Naive B cell (primary cell): ENCODE measurements at regions not wholly inside any gene's neighbourhood (a gene's known extent, or its start where the extent isn't known, plus 50 kb on each side); places are given as distances from the start of the nearest gene placed in this dataset.
"Not testable (repeated sequence)": the region's sequence is repeated elsewhere in the genome, so short reads cannot be mapped to it uniquely, and the experiment has no call there.

Source experiments
- ATAC-seq, 2 donors: fragments of 150-1000 bp; cut with Tn5 transposase; 2 replicates each; pipeline ENCODE4 v1.10.0; 2021; ENCODE audit warnings: low read depth in 2 of 2, mild to moderate bottlenecking in 2 of 2, moderate library complexity in 2 of 2
- DNase-seq: peaks from one replicate; pipeline ENCODE4 v3.0.0; 2022
- H3K27ac Mint-ChIP-seq, 6 donors: one replicate each; pipeline ENCODE4 v1.8.0; 2020 to 2022; ENCODE audit warnings: mild to moderate bottlenecking in 6 of 6, mixed read lengths in 6 of 6, moderate library complexity in 5 of 6, inconsistent platforms in 2 of 6
- H3K27me3 Mint-ChIP-seq, 3 donors: one replicate each; pipeline ENCODE4 v1.8.0; 2021 to 2022; ENCODE audit warnings: mixed read lengths in 3 of 3, mild to moderate bottlenecking in 1 of 3
- H3K36me3 Mint-ChIP-seq, 2 donors: one replicate each; pipeline ENCODE4 v1.8.0; 2020 to 2022; ENCODE audit warnings: mixed read lengths in 2 of 2, inconsistent platforms in 1 of 2, mild to moderate bottlenecking in 1 of 2
- H3K4me1 Mint-ChIP-seq, 3 donors: one replicate each; pipeline ENCODE4 v1.8.0; 2020 to 2022; ENCODE audit warnings: mixed read lengths in 3 of 3, inconsistent platforms in 1 of 3, mild to moderate bottlenecking in 1 of 3, moderate library complexity in 1 of 3
- H3K4me3 Mint-ChIP-seq, 8 donors: one replicate each; pipeline ENCODE4 v1.8.0; 2020 to 2022; ENCODE audit warnings: mild to moderate bottlenecking in 8 of 8, mixed read lengths in 8 of 8, moderate library complexity in 8 of 8, inconsistent platforms in 2 of 8
- H3K9me3 Mint-ChIP-seq, 7 donors: one replicate each; pipeline ENCODE4 v1.8.0; 2020 to 2022; ENCODE audit warnings: mixed read lengths in 7 of 7, mild to moderate bottlenecking in 5 of 7, inconsistent platforms in 2 of 7, moderate library complexity in 1 of 7

DNA sequence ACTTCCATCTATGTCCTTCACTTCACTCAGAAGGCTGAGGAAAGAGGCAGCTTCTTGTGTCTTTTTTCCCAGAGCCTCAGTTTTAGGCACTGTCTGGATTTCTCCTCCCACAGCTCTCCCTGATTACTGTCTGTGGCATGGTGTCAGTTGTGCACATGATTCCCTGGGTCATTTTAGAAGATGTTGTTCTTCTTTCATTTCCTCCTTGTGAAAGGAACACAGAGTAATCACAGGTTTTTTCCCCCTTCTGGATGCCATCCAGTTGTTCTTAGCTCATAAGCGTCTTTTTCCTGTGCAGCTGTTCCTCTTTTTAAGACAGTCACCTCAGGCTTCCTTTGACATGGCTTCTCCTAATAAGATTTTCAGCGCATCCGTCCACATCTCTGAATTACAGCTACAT lies 212.2 kb downstream of the FAM181B start:
- peaks cover 9 to 39% (median 17%) of the 10 kb centered on the region in 3 donors for H3K27me3 Mint-ChIP-seq
- H3K4me1 Mint-ChIP-seq, result peaks cover 4 to 7% (median 5%) of the 10 kb centered on the region in 3 donors
- H3K27ac Mint-ChIP-seq, result no peak overlapping the region
- H3K9me3 Mint-ChIP-seq, result peaks cover 0 to 12% (median 3%) of the 10 kb centered on the region in 7 donors
- H3K4me3 Mint-ChIP-seq, result no peak overlapping the region
- no peak for DNase-seq
- ATAC-seq, result no peak
- no peaks in the 10 kb centered on the region for H3K36me3 Mint-ChIP-seq

DNA sequence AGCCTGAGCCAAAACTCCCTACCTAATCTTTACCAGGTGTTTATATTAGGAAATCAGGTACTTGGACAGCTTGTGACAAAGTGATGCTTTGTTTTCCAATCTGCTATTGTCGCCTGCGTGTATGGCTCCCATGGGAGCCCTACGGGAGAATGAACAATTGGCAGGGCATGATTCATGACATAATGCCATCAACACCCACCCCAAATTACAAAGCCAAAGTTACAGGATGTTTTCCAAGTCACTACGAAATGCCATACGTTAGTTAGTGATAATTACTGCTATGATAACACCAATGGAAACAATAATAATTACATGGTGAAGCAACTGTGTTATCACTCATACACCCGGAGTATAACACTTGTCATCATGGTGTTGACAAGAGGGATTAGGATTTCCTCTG lies 226.4 kb downstream of the FAM181B start:
- Mint-ChIP-seq H3K36me3 (no peaks in the 10 kb centered on the region), H3K9me3 (peaks cover 0 to 3% (median 0%) of the 10 kb centered on the region in 7 donors), H3K4me3 (no peak overlapping the region), H3K27me3 (peaks cover 0 to 9% (median 6%) of the 10 kb centered on the region in 3 donors), H3K4me1 (no peaks in the 10 kb centered on the region), H3K27ac (no peak overlapping the region)
- ATAC-seq, result no peak
- no peak for DNase-seq

DNA sequence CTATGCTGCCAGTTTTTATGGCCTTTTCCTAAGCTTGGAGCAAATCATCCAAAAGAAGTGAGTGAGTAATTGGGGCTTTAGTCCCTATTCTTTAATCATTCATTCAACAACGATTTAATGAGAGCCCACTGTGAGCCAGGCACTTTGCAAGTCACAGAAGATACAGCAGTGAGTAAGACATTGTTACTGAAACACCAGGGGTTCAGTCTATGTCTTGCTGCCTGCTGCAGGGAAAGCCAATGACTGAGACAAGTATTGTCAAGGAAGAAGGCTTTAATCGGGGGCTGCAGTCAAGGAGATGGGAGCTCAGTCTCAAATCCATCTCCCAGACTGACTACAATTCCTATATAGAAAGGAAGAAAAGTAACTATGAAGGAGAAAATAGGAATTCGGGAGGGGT lies 228.3 kb downstream of the FAM181B start:
- H3K4me3 Mint-ChIP-seq, result no peak overlapping the region
- H3K27ac Mint-ChIP-seq, result no peak overlapping the region
- peaks cover 0 to 2% (median 0%) of the 10 kb centered on the region in 7 donors for H3K9me3 Mint-ChIP-seq
- no peaks in the 10 kb centered on the region for H3K4me1 Mint-ChIP-seq
- ATAC-seq (no peak), DNase-seq (no peak)
- H3K27me3 Mint-ChIP-seq, result peaks cover 0 to 6% (median 4%) of the 10 kb centered on the region in 3 donors
- no peaks in the 10 kb centered on the region for H3K36me3 Mint-ChIP-seq

DNA sequence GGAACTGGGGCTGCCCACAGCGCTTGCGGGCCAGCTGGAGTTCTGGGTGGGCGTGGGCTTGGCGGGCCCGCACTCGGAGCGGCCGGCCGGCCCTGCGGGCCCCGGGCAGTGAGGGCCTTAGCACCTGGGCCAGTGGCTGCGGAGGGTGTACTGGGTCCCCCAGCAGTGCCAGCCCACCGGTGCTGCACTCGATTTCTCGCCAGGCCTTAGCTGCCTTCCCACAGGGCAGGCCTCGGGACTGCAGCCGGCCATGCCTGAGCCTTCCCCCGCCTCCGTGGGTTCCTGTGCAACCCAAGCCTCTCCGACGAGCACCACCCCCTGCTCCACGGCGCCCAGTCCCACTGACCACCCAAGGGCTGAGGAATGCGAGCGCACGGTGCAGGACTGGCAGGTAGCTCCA lies 232.5 kb downstream of the FAM181B start:
- not testable (repeated sequence) for H3K27ac Mint-ChIP-seq, H3K27me3 Mint-ChIP-seq, DNase-seq, H3K4me3 Mint-ChIP-seq, ATAC-seq, H3K9me3 Mint-ChIP-seq, H3K36me3 Mint-ChIP-seq, H3K4me1 Mint-ChIP-seq

DNA sequence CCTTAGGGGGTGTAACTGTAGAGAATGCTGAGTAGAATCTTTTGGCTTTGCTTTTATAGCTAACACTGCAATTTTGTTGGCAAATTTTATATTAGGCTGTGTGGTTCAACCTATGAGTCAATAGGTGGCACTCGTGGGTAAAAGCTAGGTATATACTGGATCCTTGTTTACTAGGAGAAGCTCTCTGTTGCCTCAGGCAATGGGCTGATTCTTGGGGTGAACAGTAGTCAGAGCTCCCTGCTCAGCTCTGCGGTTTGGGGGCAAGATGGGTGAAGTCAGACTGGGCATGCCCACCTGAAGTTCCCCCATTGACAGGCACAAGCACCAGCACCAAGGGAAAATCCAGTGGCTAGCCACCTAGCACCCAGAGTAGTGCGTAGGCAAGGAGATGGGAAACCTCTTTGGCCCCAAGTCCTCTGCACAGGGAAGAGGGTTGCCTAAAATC lies 238.7 kb downstream of the FAM181B start:
- ATAC-seq (no peak), DNase-seq (no peak)
- Mint-ChIP-seq H3K4me3 (no peak overlapping the region), H3K27ac (no peak overlapping the region), H3K36me3 (peaks cover 0 to 3% of the 10 kb centered on the region in 2 donors), H3K9me3 (peaks cover 0 to 10% (median 4%) of the 10 kb centered on the region in 7 donors), H3K27me3 (peaks cover 0 to 10% (median 0%) of the 10 kb centered on the region in 3 donors), H3K4me1 (no peaks in the 10 kb centered on the region)

DNA sequence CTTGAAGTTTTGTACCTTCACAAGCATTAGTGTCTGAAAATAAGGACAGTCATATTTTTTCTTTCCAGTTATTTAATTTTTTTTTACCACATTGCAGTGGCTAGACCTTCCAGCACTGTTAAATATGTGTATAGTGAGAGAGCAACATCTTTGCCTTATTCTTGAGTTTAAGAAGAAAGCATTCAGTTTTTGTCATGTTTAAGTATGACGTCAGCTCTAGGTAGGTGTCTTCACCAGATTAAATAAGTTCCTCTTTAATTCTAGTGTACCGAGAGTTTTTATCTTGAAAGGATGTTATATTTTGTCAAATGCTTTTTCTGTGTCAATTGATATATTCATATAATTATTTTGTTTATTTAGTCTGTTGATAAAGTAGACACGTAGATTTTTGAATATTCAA lies 258.8 kb downstream of the FAM181B start:
- no peak for DNase-seq
- Mint-ChIP-seq H3K4me1 (no peaks in the 10 kb centered on the region), H3K27ac (no peak overlapping the region), H3K4me3 (no peak overlapping the region), H3K9me3 (no peaks in the 10 kb centered on the region), H3K36me3 (no peaks in the 10 kb centered on the region), H3K27me3 (no peaks in the 10 kb centered on the region)
- ATAC-seq, result no peak

DNA sequence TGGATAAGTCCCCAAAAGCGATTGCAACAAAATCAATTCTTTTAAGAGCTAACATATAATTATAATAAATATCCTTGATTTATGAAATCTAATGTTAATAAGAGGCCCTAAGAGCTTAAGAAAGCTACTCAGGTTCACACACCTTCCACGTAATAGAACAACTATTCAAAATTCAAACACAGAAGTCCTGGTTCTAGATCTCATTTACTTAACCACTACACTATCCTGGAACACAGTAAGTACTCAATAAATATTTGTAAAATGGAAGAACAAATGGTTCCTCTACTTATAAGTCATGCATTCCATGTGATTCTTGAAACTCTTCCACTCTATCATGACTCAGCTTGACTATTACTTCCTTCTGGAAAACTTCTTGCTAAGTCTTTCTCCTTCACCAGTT lies 268.2 kb downstream of the FAM181B start:
- no peak for ATAC-seq
- DNase-seq, result no peak
- H3K4me1 Mint-ChIP-seq, result no peaks in the 10 kb centered on the region
- H3K9me3 Mint-ChIP-seq, result peaks cover 0 to 5% (median 0%) of the 10 kb centered on the region in 7 donors
- no peaks in the 10 kb centered on the region for H3K27me3 Mint-ChIP-seq
- no peak overlapping the region for H3K27ac Mint-ChIP-seq
- no peaks in the 10 kb centered on the region for H3K36me3 Mint-ChIP-seq
- H3K4me3 Mint-ChIP-seq, result no peak overlapping the region

DNA sequence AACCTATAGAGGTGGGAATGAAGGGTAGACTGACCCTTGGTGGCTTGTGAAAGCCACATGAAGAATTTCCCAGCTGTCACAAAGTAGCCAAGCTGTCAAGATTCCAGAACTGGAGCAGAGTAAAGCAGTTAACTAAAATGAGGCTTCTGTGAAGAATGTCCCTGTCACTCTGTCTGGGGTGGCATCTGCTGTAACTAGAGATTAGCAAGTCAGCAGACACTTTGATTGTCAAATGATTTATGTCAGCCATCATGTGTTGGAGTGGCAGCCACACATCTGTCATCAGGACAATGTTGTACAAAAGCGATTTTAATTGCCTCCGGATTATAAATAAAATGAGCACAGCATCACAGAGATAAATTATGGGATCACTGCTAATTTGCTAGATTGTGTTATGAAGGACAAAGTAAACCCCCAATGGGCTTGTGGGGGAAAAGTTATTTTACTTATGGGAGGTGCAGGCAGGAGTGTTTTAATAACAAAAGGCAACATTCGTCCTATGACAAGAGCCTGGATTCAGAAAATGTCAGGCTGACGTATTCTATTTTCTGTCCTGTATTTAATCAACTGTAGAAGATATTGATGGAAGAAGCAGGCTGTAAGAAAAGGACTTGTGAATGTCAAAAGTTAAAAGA lies 270.9 kb downstream of the FAM181B start:
- H3K9me3 Mint-ChIP-seq, result peaks cover 0 to 5% (median 0%) of the 10 kb centered on the region in 7 donors
- no peaks in the 10 kb centered on the region for H3K36me3 Mint-ChIP-seq
- H3K27me3 Mint-ChIP-seq, result peaks cover 0 to 4% (median 0%) of the 10 kb centered on the region in 3 donors
- no peak for ATAC-seq
- H3K4me3 Mint-ChIP-seq, result no peak overlapping the region
- no peak for DNase-seq
- no peak overlapping the region for H3K27ac Mint-ChIP-seq
- H3K4me1 Mint-ChIP-seq, result no peaks in the 10 kb centered on the region

DNA sequence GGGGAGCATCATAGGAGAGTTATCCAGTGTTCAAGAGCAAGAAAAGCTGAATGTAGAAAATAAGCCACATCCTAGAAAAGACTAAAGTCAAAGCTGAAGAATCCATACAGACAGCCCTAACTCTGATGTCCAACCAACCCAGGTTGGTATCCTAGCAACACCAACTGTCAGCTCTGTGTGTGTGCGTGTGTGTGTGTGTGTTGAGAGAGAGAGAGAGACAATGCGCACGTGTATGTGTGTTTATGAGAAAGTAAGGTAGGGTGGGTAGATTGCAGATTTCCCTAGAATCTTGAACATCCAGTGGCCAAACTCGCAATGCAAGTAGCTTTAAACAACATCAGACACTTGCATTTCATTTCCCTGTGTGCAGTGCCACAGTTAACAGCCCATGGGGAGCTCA lies 274.9 kb downstream of the FAM181B start:
- Mint-ChIP-seq H3K9me3 (peaks cover 0 to 2% (median 0%) of the 10 kb centered on the region in 7 donors), H3K36me3 (no peaks in the 10 kb centered on the region), H3K4me3 (no peak overlapping the region), H3K27ac (no peak overlapping the region), H3K27me3 (peaks cover 0 to 4% (median 4%) of the 10 kb centered on the region in 3 donors), H3K4me1 (no peaks in the 10 kb centered on the region)
- ATAC-seq (no peak), DNase-seq (no peak)

DNA sequence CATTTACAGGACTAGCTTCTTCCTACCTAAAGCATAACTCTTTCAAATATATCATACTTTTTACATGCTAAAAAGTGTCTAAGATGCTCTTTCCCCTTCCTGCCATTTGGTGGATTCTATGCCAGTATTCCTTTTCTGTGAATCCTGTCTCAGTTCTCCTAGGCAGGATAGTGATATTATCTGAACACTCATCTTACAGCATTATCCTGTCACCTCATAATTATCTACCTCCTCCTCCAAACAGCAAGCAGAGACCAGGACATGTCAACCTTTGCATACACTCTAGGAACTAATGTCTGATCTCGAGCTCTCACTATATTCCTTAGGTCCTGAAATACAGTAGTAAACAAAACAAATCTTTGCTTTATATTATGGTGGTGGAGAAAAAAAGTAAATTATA lies 275.5 kb downstream of the FAM181B start:
- Mint-ChIP-seq H3K27me3 (peaks cover 0 to 4% (median 4%) of the 10 kb centered on the region in 3 donors), H3K36me3 (no peaks in the 10 kb centered on the region), H3K4me1 (no peaks in the 10 kb centered on the region), H3K27ac (no peak overlapping the region), H3K9me3 (peaks cover 0 to 2% (median 0%) of the 10 kb centered on the region in 7 donors), H3K4me3 (no peak overlapping the region)
- no peak for ATAC-seq
- no peak for DNase-seq

DNA sequence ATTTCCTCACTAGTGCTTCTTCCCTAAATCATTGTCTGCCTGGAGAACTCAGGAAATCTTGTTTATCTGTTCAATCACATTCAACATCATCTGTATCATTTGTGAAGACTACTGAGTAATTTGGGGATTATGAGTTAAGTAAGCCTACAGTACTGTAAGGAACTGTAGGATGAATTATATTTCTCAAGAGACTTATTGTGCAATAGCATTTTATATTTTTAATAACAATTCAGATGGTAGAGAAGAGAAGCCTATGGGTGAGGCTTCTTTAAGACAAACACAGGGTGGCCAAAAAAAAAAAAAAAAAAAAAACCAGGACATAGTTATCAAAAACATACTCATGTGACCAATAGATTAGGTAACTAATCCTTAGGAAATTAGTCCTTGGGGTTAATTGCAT lies 282.7 kb downstream of the FAM181B start:
- DNase-seq (no peak), ATAC-seq (no peak)
- H3K27me3 Mint-ChIP-seq, result no peaks in the 10 kb centered on the region

DNA sequence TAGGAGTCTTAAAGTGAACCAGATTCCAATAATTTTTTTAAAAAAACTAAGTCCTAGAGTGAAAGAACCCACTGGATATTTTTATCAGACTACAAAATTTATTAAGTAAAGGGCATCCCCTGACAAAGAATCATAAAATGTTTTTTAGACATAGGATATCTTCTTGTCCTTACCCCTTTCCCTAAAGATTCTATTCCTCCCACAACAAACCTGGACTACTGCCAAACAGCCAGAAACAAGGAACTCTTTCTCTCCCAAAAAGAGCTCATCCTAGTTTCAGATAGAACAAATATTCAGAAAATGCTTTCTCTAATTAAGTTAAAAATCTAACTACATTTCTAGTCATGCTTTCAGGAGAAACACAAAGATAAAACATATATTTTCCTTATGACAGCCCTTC lies 327.1 kb downstream of the FAM181B start:
- H3K27me3 Mint-ChIP-seq, result peaks cover 0 to 4% (median 0%) of the 10 kb centered on the region in 3 donors
- H3K27ac Mint-ChIP-seq, result no peak overlapping the region
- ATAC-seq (no peak), DNase-seq (no peak)
- no peaks in the 10 kb centered on the region for H3K36me3 Mint-ChIP-seq
- peaks cover 1 to 15% (median 9%) of the 10 kb centered on the region in 7 donors for H3K9me3 Mint-ChIP-seq
- H3K4me1 Mint-ChIP-seq, result no peaks in the 10 kb centered on the region
- no peak overlapping the region for H3K4me3 Mint-ChIP-seq

More for the DNA sequence above, 282.7 kb downstream of the FAM181B start:
- peaks cover 0 to 4% (median 0%) of the 10 kb centered on the region in 7 donors for H3K9me3 Mint-ChIP-seq
- no peak overlapping the region for H3K4me3 Mint-ChIP-seq
- no peaks in the 10 kb centered on the region for H3K36me3 Mint-ChIP-seq
- no peaks in the 10 kb centered on the region for H3K4me1 Mint-ChIP-seq
- no peak overlapping the region for H3K27ac Mint-ChIP-seq

DNA sequence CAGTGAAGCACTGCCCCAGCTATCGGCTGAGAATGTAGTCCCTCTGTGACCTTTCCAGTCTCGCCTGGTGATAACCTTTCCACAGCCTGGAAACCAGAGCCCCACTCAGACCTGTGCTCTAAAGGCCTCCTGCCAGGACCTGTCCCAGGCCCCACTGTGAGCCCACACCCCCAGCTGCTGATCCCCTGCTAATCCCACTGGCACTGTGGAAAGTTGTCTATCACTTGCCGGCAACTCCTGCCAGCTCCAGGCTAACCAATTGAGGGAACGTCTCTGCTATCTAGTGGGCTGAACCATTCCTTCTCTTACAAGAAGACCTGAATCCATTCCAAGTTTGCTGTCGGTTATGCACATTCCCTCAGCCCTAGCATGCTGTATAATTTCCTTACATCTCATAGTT lies 328.2 kb downstream of the FAM181B start:
- Mint-ChIP-seq H3K36me3 (no peaks in the 10 kb centered on the region), H3K9me3 (peaks cover 0 to 17% (median 4%) of the 10 kb centered on the region in 7 donors), H3K4me1 (no peaks in the 10 kb centered on the region), H3K27me3 (peaks cover 0 to 4% (median 0%) of the 10 kb centered on the region in 3 donors), H3K4me3 (no peak overlapping the region), H3K27ac (no peak overlapping the region)
- DNase-seq (no peak), ATAC-seq (no peak)

DNA sequence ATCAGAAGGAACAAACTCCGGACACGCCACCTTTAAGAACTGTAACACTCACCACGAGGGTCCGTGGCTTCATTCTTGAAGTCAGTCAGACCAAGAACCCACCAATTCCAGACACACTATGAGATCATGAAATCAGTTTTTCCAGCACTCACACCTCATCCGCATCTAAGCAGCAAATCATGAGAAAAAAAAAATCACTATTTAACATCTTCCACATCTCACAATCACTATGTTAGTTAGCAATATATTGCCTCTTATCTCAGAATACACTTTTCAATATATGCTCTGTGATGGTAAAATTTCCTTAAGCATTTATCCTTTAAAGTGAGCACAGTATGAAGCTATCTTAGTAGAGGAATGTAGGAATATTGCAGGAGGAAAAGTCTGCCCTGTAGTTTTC lies 328.7 kb downstream of the FAM181B start:
- peaks cover 0 to 4% (median 0%) of the 10 kb centered on the region in 3 donors for H3K27me3 Mint-ChIP-seq

More for the DNA sequence above, 328.7 kb downstream of the FAM181B start:
- DNase-seq (no peak), ATAC-seq (no peak)
- H3K4me3 Mint-ChIP-seq, result no peak overlapping the region
- H3K4me1 Mint-ChIP-seq, result no peaks in the 10 kb centered on the region
- peaks cover 0 to 13% (median 1%) of the 10 kb centered on the region in 7 donors for H3K9me3 Mint-ChIP-seq
- H3K36me3 Mint-ChIP-seq, result no peaks in the 10 kb centered on the region
- no peak overlapping the region for H3K27ac Mint-ChIP-seq
